ENCODE measurements at regions not wholly inside any gene's neighbourhood (a gene's known extent, or its start where the extent isn't known, plus 50 kb on each side); places are given as distances from the start of the nearest gene placed in this dataset.

DNA sequence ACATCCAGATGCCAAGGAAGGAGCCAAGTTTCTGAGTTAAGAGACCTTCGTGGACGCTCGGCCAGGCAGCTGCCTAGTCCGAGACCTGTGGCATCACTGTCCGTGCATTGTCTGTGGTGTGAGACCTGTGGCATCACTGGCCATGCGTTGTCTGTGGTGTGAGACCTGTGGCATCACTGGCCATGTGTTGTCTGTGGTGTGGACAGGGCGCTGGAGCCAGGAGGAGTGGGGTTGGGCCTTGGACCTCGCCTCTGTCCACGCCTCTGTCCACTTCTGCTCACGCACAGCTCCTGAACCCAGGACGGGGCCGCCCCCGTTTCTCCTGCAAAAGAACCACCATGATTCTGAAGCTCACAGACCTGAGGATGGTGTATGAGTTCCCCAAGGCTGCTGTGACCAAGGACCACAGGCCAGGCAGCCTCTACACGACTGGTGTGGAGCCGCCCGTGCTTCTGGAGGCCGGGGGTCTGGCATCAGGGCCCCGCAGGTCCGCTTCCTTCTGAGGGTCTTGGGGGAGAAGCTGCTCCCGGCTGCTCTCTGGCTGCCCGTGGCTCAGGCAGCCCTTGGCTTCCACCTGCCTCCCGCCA lies 1218.3 kb downstream of the BRD1 start:
- CTCF ChIA-PET, result no interaction called here
- RAD21 ChIA-PET (ENCODE audit: low non-redundant PET in 1 of 2, low total read pairs in 2 of 2, uncharacterized antibody in 2 of 2, unreplicated experiment in 2 of 2), result no interaction called here
- Histone ChIP-seq H3K4me1 (ENCODE audit: control insufficient read depth in 1 of 2, insufficient read depth in 2 of 2, low read length in 2 of 2) (peaks cover 0 to 7% of the 10 kb centered on the region in 2 experiments; a peak in 1 of 4 replicates), H2AFZ (ENCODE audit: low read depth, low read length, poor library complexity, severe bottlenecking) (no peak overlapping the region), H3K9ac (ENCODE audit: low read length) (no peak overlapping the region), H3K79me2 (ENCODE audit: insufficient read depth, low read length) (no peaks in the 10 kb centered on the region), H3K9me3 (ENCODE audit: control insufficient read depth in 1 of 2, insufficient read depth in 1 of 2, low read depth in 1 of 2, low read length in 2 of 2) (peaks cover 0 to 5% of the 10 kb centered on the region in 2 experiments; a peak in 2 of 4 replicates), H3K4me2 (ENCODE audit: low read length) (no peak overlapping the region), H4K20me1 (ENCODE audit: insufficient read depth) (no peaks in the 10 kb centered on the region), H3K27me3 (ENCODE audit: insufficient read depth, low read length) (no peaks in the 10 kb centered on the region), H3K9me2 (ENCODE audit: insufficient read depth) (no peaks in the 10 kb centered on the region), H3K4me3 (replicated peaks in 1 of 2; ENCODE audit: low read depth in 1 of 2, low read length in 2 of 2) (no peak overlapping the region), H3K36me3 (ENCODE audit: control insufficient read depth in 1 of 2, insufficient read depth in 2 of 2, low read length in 2 of 2) (no peaks in the 10 kb centered on the region), H3K27ac (ENCODE audit: low read depth, low read length) (no peak overlapping the region)
- POLR2A ChIA-PET, result no interaction called here
- ATAC-seq (no peak), DNase-seq (ENCODE audit: low read depth, low spot score) (no peak)
- TF ChIP-seq EGR1 (IDR thresholded peaks at IDR 0.05; ENCODE audit: low read depth) (no peak), TCF7L2 (IDR thresholded peaks at IDR 0.05; ENCODE audit: borderline replicate concordance, extremely low read depth, insufficient read depth, insufficient read length) (no peak), ZFX (IDR thresholded peaks at IDR 0.05) (no peak), POLR2AphosphoS5 (IDR thresholded peaks at IDR 0.05; ENCODE audit: low read depth, low read length) (no peak), FOSL1 (IDR thresholded peaks at IDR 0.05; ENCODE audit: low read depth) (no peak), SP1 (IDR thresholded peaks at IDR 0.05; ENCODE audit: low read depth) (no peak), CBX3 (IDR thresholded peaks at IDR 0.05; ENCODE audit: low read depth) (no peak), CTCF (IDR thresholded peaks at IDR 0.05 in 2 of 3, conservative IDR thresholded peaks at IDR 0.05 in 1 of 3; ENCODE audit: borderline replicate concordance in 1 of 3, insufficient read depth in 1 of 3, low read depth in 2 of 3, low read length in 2 of 3) (no peak), EZH2phosphoT487 (IDR thresholded peaks at IDR 0.05; ENCODE audit: borderline replicate concordance) (no peak), JUND (IDR thresholded peaks at IDR 0.05) (no peak), EZH2 (IDR thresholded peaks at IDR 0.05) (no peak), ATF3 (IDR thresholded peaks at IDR 0.05) (no peak), CEBPB (IDR thresholded peaks at IDR 0.05; ENCODE audit: low read depth) (no peak), MAX (IDR thresholded peaks at IDR 0.05) (no peak), RAD21 (IDR thresholded peaks at IDR 0.05; ENCODE audit: low read depth) (no peak), POLR2A (IDR thresholded peaks at IDR 0.05; ENCODE audit: borderline replicate concordance, extremely low read depth, insufficient read depth, insufficient read length) (no peak), SIN3A (IDR thresholded peaks at IDR 0.05; ENCODE audit: low read depth) (no peak), SRF (IDR thresholded peaks at IDR 0.05; ENCODE audit: low read depth) (no peak), ZBTB33 (IDR thresholded peaks at IDR 0.05; ENCODE audit: extremely low read depth, insufficient replicate concordance, low read length) (no peak)
- TF ChIP-seq, protein P1, sequence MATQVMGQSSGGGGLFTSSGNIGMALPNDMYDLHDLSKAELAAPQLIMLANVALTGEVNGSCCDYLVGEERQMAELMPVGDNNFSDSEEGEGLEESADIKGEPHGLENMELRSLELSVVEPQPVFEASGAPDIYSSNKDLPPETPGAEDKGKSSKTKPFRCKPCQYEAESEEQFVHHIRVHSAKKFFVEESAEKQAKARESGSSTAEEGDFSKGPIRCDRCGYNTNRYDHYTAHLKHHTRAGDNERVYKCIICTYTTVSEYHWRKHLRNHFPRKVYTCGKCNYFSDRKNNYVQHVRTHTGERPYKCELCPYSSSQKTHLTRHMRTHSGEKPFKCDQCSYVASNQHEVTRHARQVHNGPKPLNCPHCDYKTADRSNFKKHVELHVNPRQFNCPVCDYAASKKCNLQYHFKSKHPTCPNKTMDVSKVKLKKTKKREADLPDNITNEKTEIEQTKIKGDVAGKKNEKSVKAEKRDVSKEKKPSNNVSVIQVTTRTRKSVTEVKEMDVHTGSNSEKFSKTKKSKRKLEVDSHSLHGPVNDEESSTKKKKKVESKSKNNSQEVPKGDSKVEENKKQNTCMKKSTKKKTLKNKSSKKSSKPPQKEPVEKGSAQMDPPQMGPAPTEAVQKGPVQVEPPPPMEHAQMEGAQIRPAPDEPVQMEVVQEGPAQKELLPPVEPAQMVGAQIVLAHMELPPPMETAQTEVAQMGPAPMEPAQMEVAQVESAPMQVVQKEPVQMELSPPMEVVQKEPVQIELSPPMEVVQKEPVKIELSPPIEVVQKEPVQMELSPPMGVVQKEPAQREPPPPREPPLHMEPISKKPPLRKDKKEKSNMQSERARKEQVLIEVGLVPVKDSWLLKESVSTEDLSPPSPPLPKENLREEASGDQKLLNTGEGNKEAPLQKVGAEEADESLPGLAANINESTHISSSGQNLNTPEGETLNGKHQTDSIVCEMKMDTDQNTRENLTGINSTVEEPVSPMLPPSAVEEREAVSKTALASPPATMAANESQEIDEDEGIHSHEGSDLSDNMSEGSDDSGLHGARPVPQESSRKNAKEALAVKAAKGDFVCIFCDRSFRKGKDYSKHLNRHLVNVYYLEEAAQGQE (IDR thresholded peaks at IDR 0.05; ENCODE audit: low read depth), result no peak
- no TSS peak for BruUV-seq (replicated peaks)
- intact Hi-C loops (cut with micrococcal nuclease), result no loop called here
